Keratinocyte (primary cell): ENCODE measurements at regions not wholly inside any gene's neighbourhood (a gene's known extent, or its start where the extent isn't known, plus 50 kb on each side); places are given as distances from the start of the nearest gene placed in this dataset.

Experiments used
- DNase-seq: peaks from one replicate; pipeline ENCODE4 v3.0.0-alpha.2; 2011; ENCODE audit warnings: low read depth, missing footprints, low spot score
- FAIRE-seq: peaks from 2 replicates; lab custom pipeline; 2011; peaks lifted over from hg19 to GRCh38; lab: Jason Lieb, UNC
- H2AFZ ChIP-seq: 2 replicates; pipeline ENCODE4 v1.6.0; 2012; ENCODE audit warnings: low read length, control low read depth, inconsistent platforms; ENCODE audit not compliant: control insufficient read depth
- H3K27ac ChIP-seq: 2 replicates; pipeline ENCODE4 v1.5.1; 2011; ENCODE audit warnings: low read length; ENCODE audit not compliant: control insufficient read depth, insufficient read depth
- H3K27me3 ChIP-seq: 3 replicates; pipeline ENCODE4 v1.6.0; 2011; ENCODE audit warnings: low read length; ENCODE audit not compliant: control insufficient read depth, insufficient read depth; ENCODE audit errors: extremely low read depth
- H3K36me3 ChIP-seq, 2 experiments: 2 replicates in 1 of 2; 3 replicates in 1 of 2; pipeline ENCODE4 v1.5.1; 2011; ENCODE audit warnings: low read length in 2 of 2, mild to moderate bottlenecking in 1 of 2; ENCODE audit not compliant: control insufficient read depth in 2 of 2, insufficient read depth in 2 of 2; ENCODE audit errors: extremely low read depth in 1 of 2
- H3K4me1 ChIP-seq: 3 replicates; pipeline ENCODE4 v1.5.1; 2011; ENCODE audit warnings: low read length; ENCODE audit not compliant: control insufficient read depth, insufficient read depth; ENCODE audit errors: extremely low read depth
- H3K4me2 ChIP-seq: 3 replicates; pipeline ENCODE4 v1.6.0; 2011; ENCODE audit warnings: low read depth, low read length; ENCODE audit not compliant: control insufficient read depth, insufficient read depth; ENCODE audit errors: extremely low read depth
- H3K4me3 ChIP-seq, 3 experiments: fragments of 200-600 bp in 1 of 3; sonication (generic) in 1 of 3; 2 replicates in 2 of 3; 3 replicates in 1 of 3; pipeline ENCODE4 v1.5.1; 2011 to 2016; ENCODE audit warnings: low read length in 3 of 3, mild to moderate bottlenecking in 3 of 3, control low read depth in 2 of 3, inconsistent platforms in 1 of 3, low read depth in 1 of 3, mixed read lengths in 1 of 3, mixed run types in 1 of 3, moderate library complexity in 1 of 3; ENCODE audit not compliant: control insufficient read depth in 2 of 3, insufficient read depth in 2 of 3; ENCODE audit errors: extremely low read depth in 1 of 3
- H3K79me2 ChIP-seq: 2 replicates; pipeline ENCODE4 v1.6.0; 2012; ENCODE audit warnings: low read length; ENCODE audit not compliant: control insufficient read depth, insufficient read depth
- H3K9ac ChIP-seq: 3 replicates; pipeline ENCODE4 v1.6.0; 2011; ENCODE audit warnings: low read length; ENCODE audit not compliant: control insufficient read depth, insufficient read depth; ENCODE audit errors: extremely low read depth
- H3K9me1 ChIP-seq: 3 replicates; pipeline ENCODE4 v1.6.0; 2011; ENCODE audit warnings: low read length; ENCODE audit not compliant: control insufficient read depth, insufficient read depth; ENCODE audit errors: extremely low read depth
- H3K9me3 ChIP-seq: 2 replicates; pipeline ENCODE4 v1.5.1; 2012; ENCODE audit warnings: low read depth, low read length; ENCODE audit not compliant: control insufficient read depth
- H4K20me1 ChIP-seq: 3 replicates; pipeline ENCODE4 v1.6.0; 2011; ENCODE audit warnings: low read length; ENCODE audit not compliant: control insufficient read depth, insufficient read depth; ENCODE audit errors: extremely low read depth
- EZH2 ChIP-seq: IDR thresholded peaks from one replicate; pipeline ENCODE4 v1.6.1; 2012; ENCODE audit warnings: inconsistent platforms, mild to moderate bottlenecking, low read length, moderate library complexity
- dilution Hi-C: fragments of 300-500 bp; cut with MboI; formaldehyde crosslinking; loops from one replicate; pipeline ENCODE4 v1.7.0; 2020; ENCODE audit warnings: low sequenced_read_pairs; ENCODE audit not compliant: extremely low pct_ligation_motif_present
- TF ChIP-seq, protein P1 (sequence below), 3 experiments: IDR thresholded peaks in 1 of 3; conservative IDR thresholded peaks in 1 of 3; optimal IDR thresholded peaks in 1 of 3; 2 replicates in 2 of 3; 3 replicates in 1 of 3; pipeline versions ENCODE3 to v1.5.1; 2011; ENCODE audit warnings: low read length in 3 of 3, mild to moderate bottlenecking in 3 of 3, moderate library complexity in 2 of 3, control low read depth in 1 of 3, inconsistent platforms in 1 of 3; ENCODE audit not compliant: insufficient read depth in 2 of 3; ENCODE audit errors: extremely low read depth in 1 of 3

DNA sequence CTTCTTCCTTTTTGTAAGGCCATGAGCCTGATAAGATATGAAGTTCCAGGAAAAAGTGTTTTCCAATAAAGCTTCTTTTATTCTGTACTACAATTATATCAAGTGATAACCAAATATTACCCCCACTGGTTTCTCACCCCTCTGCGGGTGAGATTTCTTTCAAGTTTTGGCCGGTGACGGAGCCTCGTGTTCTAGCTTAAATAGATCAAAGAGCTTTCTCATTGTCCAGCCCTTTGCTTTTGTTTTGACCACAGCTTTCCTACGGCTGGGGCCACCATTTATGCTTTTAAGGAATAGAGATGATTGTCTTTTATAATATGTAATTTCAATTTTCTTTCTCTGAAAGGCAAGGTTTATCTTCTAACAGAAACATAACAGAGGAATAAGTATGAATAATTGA is 196.7 kb upstream of the MTPN start:
- dilution Hi-C loops = no loop called here
- H3K4me2 ChIP-seq = no peak overlapping the region
- TF ChIP-seq, protein P1, sequence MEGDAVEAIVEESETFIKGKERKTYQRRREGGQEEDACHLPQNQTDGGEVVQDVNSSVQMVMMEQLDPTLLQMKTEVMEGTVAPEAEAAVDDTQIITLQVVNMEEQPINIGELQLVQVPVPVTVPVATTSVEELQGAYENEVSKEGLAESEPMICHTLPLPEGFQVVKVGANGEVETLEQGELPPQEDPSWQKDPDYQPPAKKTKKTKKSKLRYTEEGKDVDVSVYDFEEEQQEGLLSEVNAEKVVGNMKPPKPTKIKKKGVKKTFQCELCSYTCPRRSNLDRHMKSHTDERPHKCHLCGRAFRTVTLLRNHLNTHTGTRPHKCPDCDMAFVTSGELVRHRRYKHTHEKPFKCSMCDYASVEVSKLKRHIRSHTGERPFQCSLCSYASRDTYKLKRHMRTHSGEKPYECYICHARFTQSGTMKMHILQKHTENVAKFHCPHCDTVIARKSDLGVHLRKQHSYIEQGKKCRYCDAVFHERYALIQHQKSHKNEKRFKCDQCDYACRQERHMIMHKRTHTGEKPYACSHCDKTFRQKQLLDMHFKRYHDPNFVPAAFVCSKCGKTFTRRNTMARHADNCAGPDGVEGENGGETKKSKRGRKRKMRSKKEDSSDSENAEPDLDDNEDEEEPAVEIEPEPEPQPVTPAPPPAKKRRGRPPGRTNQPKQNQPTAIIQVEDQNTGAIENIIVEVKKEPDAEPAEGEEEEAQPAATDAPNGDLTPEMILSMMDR (optimal IDR thresholded peaks at IDR 0.05 in 1 of 3, IDR thresholded peaks at IDR 0.05 in 1 of 3, conservative IDR thresholded peaks at IDR 0.05 in 1 of 3; ENCODE audit: extremely low read depth in 1 of 3, insufficient read depth in 2 of 3, low read length in 3 of 3) = no peak
- TF ChIP-seq EZH2 = no peak
- no peaks in the 10 kb centered on the region for H3K79me2 ChIP-seq
- no peaks in the 10 kb centered on the region for H4K20me1 ChIP-seq
- H3K27me3 ChIP-seq = no peaks in the 10 kb centered on the region
- H3K36me3 ChIP-seq = no peaks in the 10 kb centered on the region
- no peak overlapping the region for H3K4me3 ChIP-seq
- H3K27ac ChIP-seq = no peak overlapping the region
- FAIRE-seq (no peak), DNase-seq (no peak)
- no peaks in the 10 kb centered on the region for H3K4me1 ChIP-seq
- H3K9me3 ChIP-seq = no peaks in the 10 kb centered on the region
- no peak overlapping the region for H2AFZ ChIP-seq
- H3K9ac ChIP-seq = no peak overlapping the region
- H3K9me1 ChIP-seq = no peaks in the 10 kb centered on the region

DNA sequence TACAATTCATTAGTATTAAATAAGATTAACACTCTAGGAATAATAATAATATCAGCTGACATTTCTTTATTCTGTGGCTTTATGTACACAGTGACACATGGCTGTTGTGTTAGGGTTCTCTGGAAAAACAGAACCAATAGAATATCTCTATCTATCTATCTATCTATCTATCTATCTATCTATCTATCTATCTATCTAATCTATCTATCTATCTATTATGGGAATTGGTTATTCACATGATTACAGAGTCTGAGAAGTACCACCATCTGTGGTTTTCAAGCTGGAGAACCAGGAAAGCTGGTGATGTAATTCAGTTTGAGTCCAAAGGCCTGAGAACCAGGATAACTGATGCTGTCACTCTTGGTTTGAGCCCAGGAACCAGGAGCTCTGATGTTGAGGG is 194.1 kb upstream of the MTPN start:
- FAIRE-seq (no peak), DNase-seq (no peak)
- H3K27ac ChIP-seq = no peak overlapping the region
- no peaks in the 10 kb centered on the region for H3K79me2 ChIP-seq
- dilution Hi-C loops = no loop called here
- no peaks in the 10 kb centered on the region for H3K9me1 ChIP-seq
- H3K9me3 ChIP-seq = no peaks in the 10 kb centered on the region
- H3K9ac ChIP-seq = no peak overlapping the region
- no peak overlapping the region for H3K4me3 ChIP-seq
- no peaks in the 10 kb centered on the region for H3K4me1 ChIP-seq
- no peak for TF ChIP-seq EZH2
- TF ChIP-seq, protein P1 (optimal IDR thresholded peaks at IDR 0.05 in 1 of 3, IDR thresholded peaks at IDR 0.05 in 1 of 3, conservative IDR thresholded peaks at IDR 0.05 in 1 of 3; ENCODE audit: extremely low read depth in 1 of 3, insufficient read depth in 2 of 3, low read length in 3 of 3) = no peak
- H3K36me3 ChIP-seq = no peaks in the 10 kb centered on the region
- no peaks in the 10 kb centered on the region for H4K20me1 ChIP-seq
- H3K4me2 ChIP-seq = no peak overlapping the region
- no peaks in the 10 kb centered on the region for H3K27me3 ChIP-seq
- H2AFZ ChIP-seq = no peak overlapping the region
